Nephron progenitor cell (in vitro differentiated cells): ENCODE measurements at regions not wholly inside any gene's neighbourhood (a gene's known extent, or its start where the extent isn't known, plus 50 kb on each side); places are given as distances from the start of the nearest gene placed in this dataset.

Experiments
- DNase-seq: peaks from one replicate; pipeline ENCODE4 v3.0.0; 2021
- H3K27ac Mint-ChIP-seq: 2 replicates; pipeline ENCODE4 v1.8.0; 2021; ENCODE audit warnings: mild to moderate bottlenecking, moderate library complexity, mixed read lengths
- H3K27me3 Mint-ChIP-seq: 2 replicates; pipeline ENCODE4 v1.8.0; 2021; ENCODE audit warnings: mild to moderate bottlenecking, low read depth, mixed read lengths; ENCODE audit not compliant: poor library complexity
- H3K36me3 Mint-ChIP-seq: 2 replicates; pipeline ENCODE4 v1.8.0; 2021; ENCODE audit warnings: low read depth, mixed read lengths
- H3K4me1 Mint-ChIP-seq: 2 replicates; pipeline ENCODE4 v1.8.0; 2021; ENCODE audit warnings: mixed read lengths
- H3K4me3 Mint-ChIP-seq: 2 replicates; pipeline ENCODE4 v1.8.0; 2021; ENCODE audit warnings: mild to moderate bottlenecking, moderate library complexity, mixed read lengths
- H3K9me3 Mint-ChIP-seq: 2 replicates; pipeline ENCODE4 v1.8.0; 2021; ENCODE audit warnings: mild to moderate bottlenecking, moderate library complexity, mixed read lengths
- CTCF ChIP-seq: fragments of 200-600 bp; sonication (generic); IDR thresholded peaks from 2 replicates; pipeline ENCODE4 v1.5.0; 2021; ENCODE audit warnings: antibody characterized with exemption

GRCh38 chr11:113533425-113533698, 58.2 kb upstream of the DRD2 start:
- H3K9me3 Mint-ChIP-seq, result no peaks in the 10 kb centered on the region
- no peak for TF ChIP-seq CTCF
- no peak for DNase-seq
- no peaks in the 10 kb centered on the region for H3K36me3 Mint-ChIP-seq
- H3K27ac Mint-ChIP-seq, result no peak overlapping the region
- H3K4me3 Mint-ChIP-seq, result no peak overlapping the region
- H3K4me1 Mint-ChIP-seq, result peaks cover 17% of the 10 kb centered on the region
- H3K27me3 Mint-ChIP-seq, result peaks cover 26% of the 10 kb centered on the region

DNA sequence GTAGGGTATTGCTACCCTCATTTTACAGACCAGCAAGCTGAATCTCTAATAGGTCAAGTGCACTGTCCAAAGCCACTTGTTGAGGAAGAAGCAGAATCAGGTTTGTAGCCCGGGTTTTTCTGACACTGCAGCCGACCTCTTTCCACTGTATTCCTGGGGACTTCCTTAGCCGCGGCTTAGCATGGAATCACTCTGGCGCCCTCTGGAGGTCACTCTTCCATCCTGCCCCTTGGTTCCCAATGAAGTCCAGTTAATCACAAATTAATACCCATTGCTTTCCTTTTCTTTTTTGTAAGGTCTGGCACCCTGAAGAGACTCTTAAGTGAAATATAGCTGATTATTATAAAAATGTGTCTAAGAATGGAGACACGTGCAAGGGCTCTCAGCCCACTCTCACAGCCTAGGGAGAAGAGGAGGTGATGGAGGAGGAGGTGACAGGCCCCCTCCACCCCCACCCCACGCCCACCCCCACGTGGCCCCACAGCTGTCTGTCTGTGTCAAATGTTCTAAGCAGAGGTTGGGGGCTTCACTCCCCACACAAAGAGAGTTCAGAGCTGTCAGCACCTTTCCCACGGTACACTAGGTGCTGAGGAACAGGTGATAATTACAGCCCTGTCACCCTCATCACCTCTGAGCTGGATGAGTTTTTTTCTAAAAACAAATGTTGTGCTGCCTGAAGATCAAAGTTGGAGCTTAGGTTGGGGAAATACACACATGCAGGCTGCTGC, 57.7 kb upstream of the DRD2 start:
- H3K27ac Mint-ChIP-seq, result no peak overlapping the region
- peaks cover 17% of the 10 kb centered on the region for H3K4me1 Mint-ChIP-seq
- peak; percentile 88 for DNase-seq
- no peaks in the 10 kb centered on the region for H3K36me3 Mint-ChIP-seq
- H3K9me3 Mint-ChIP-seq, result no peaks in the 10 kb centered on the region
- TF ChIP-seq CTCF, result peak; percentile 87
- H3K4me3 Mint-ChIP-seq, result no peak overlapping the region
- H3K27me3 Mint-ChIP-seq, result peaks cover 22% of the 10 kb centered on the region

GRCh38 chr11:113531575-113532451, 56.6 kb upstream of the DRD2 start:
- TF ChIP-seq CTCF, result no peak

DNA sequence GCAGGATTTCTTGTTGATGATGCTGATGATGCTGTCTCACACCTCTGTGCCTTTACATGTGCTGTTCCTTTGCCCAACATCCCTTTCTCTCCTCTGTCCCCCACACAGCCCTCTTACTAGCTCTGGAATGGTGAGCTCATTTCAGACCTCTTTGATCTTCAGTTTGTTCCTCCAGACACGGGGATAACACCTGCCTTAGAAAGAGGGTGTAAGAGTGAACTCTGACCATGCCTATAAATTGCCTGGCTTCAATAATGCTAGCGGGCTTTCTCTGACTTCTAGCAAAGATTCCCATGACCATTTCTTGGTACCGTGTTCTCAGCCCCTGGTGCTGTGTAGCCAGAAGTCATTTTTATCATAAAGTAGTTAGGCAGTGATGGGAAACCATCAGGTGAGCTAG, 55.9 kb upstream of the DRD2 start:
- Mint-ChIP-seq H3K4me3 (no peak overlapping the region), H3K27me3 (peaks cover 19% of the 10 kb centered on the region), H3K36me3 (no peaks in the 10 kb centered on the region), H3K9me3 (no peaks in the 10 kb centered on the region), H3K27ac (no peak overlapping the region), H3K4me1 (peaks cover 17% of the 10 kb centered on the region)
- no peak for DNase-seq
- no peak for TF ChIP-seq CTCF

More at GRCh38 chr11:113531575-113532451, 56.6 kb upstream of the DRD2 start:
- H3K4me1 Mint-ChIP-seq, result peaks cover 17% of the 10 kb centered on the region
- peaks cover 19% of the 10 kb centered on the region for H3K27me3 Mint-ChIP-seq
- DNase-seq, result no peak
- no peaks in the 10 kb centered on the region for H3K36me3 Mint-ChIP-seq
- H3K27ac Mint-ChIP-seq, result no peak overlapping the region
- no peaks in the 10 kb centered on the region for H3K9me3 Mint-ChIP-seq
- no peak overlapping the region for H3K4me3 Mint-ChIP-seq

- Mint-ChIP-seq H3K9me3 (no peaks in the 10 kb centered on the region), H3K4me1 (peaks cover 17% of the 10 kb centered on the region), H3K27ac (no peak overlapping the region), H3K4me3 (no peak overlapping the region), H3K27me3 (peaks cover 17% of the 10 kb centered on the region), H3K36me3 (no peaks in the 10 kb centered on the region)
- no peak for TF ChIP-seq CTCF
- no peak for DNase-seq
These were observed 54.4 kb upstream of the DRD2 start for GRCh38 chr11:113529606-113530005.
